ENCODE measurements at regions not wholly inside any gene's neighbourhood (a gene's known extent, or its start where the extent isn't known, plus 50 kb on each side); places are given as distances from the start of the nearest gene placed in this dataset.

DNA sequence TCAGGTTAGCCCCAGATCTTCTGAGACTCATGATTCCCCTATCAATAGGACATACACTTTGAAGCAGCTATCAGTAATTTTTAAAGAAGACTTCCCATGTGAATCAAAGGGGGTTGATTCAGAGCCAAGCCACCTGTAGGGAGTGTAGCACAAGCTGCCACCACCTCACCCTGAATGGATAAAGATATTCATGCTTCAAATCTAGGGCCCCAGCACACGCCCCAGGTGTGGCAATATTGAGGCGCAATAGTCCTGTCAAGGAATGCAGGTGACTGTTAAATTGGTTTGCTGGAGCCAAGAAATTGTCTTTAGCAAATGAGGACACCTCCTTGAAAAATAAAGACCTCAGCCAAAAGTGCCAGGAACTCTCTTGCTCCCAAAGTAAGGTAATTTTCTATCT lies 404.4 kb downstream of the MAFB start:
- Histone ChIP-seq H3K9me3 (no peaks in the 10 kb centered on the region), H3K36me3 (no peaks in the 10 kb centered on the region), H3K27ac (no peak overlapping the region), H3K4me1 (peaks cover 0 to 15% (median 0%) of the 10 kb centered on the region in 9 donors), H3K27me3 (no peaks in the 10 kb centered on the region), H3K4me3 (no peak overlapping the region)
- DNase-seq (no peak), ATAC-seq (no peak)
- TF ChIP-seq, protein P1, sequence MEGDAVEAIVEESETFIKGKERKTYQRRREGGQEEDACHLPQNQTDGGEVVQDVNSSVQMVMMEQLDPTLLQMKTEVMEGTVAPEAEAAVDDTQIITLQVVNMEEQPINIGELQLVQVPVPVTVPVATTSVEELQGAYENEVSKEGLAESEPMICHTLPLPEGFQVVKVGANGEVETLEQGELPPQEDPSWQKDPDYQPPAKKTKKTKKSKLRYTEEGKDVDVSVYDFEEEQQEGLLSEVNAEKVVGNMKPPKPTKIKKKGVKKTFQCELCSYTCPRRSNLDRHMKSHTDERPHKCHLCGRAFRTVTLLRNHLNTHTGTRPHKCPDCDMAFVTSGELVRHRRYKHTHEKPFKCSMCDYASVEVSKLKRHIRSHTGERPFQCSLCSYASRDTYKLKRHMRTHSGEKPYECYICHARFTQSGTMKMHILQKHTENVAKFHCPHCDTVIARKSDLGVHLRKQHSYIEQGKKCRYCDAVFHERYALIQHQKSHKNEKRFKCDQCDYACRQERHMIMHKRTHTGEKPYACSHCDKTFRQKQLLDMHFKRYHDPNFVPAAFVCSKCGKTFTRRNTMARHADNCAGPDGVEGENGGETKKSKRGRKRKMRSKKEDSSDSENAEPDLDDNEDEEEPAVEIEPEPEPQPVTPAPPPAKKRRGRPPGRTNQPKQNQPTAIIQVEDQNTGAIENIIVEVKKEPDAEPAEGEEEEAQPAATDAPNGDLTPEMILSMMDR (IDR thresholded peaks at IDR 0.05): no peak
- intact Hi-C loops (cut with DNase I): no loop called here
- 90 to 98% methylated on average over 2 of the region's 2 CpGs for WGBS, 2 donors

DNA sequence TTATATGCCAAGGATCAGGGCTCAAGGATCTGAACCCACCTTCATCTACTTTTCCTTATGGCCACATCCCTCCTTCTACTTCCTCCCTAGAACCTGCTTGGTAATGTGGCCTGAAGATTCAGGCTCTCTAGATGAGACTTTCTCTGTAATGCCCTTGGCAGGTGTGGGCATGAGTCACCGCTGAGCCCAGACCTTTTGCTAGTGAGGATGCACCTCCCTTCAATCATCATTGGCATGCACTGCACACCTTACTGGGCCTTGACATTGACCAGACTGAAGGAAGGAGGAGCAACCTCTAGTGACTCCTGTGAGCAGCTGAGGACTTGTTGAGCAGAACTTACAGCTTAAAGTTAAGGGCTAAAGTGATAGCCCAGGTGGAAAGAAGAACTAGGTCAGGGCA lies 405.3 kb downstream of the MAFB start:
- WGBS, 2 donors: 98 to 100% methylated on average over 1 of the region's 1 CpG
- Histone ChIP-seq H3K27ac (no peak overlapping the region), H3K4me1 (peaks cover 0 to 22% (median 7%) of the 10 kb centered on the region in 9 donors), H3K4me3 (no peak overlapping the region), H3K27me3 (no peaks in the 10 kb centered on the region), H3K9me3 (no peaks in the 10 kb centered on the region), H3K36me3 (no peaks in the 10 kb centered on the region)
- no peak for ATAC-seq
- no peak for DNase-seq
- TF ChIP-seq, protein P1 (IDR thresholded peaks at IDR 0.05): no peak
- intact Hi-C loops (cut with DNase I): no loop called here

DNA sequence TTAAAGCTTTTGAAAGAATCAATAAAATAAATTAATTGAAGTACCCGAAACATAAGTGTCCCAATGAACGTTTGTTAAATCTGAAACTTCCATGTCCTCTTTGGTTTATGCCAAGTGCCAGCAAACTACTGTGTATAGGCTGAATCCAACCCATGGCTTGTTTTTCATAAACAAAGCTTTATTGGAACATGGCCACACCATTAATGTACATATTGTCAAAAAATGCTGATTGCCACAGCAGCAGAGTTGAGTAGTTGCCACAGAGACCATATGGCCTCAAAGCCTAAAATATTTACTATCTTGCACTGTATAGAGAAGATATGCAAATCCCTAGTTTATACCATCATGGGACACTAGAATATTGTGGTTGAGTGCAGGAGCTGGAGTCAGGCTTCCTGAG lies 406.1 kb downstream of the MAFB start:
- TF ChIP-seq, protein P1 (IDR thresholded peaks at IDR 0.05): no peak
- H3K36me3 ChIP-seq: no peaks in the 10 kb centered on the region
- peaks cover 0 to 26% (median 13%) of the 10 kb centered on the region in 9 donors for H3K4me1 ChIP-seq
- ATAC-seq: no peak
- H3K27me3 ChIP-seq: no peaks in the 10 kb centered on the region
- 89% methylated on average over 2 of the region's 2 CpGs for WGBS, 2 donors
- DNase-seq: no peak
- H3K27ac ChIP-seq: no peak overlapping the region
- intact Hi-C loops (cut with DNase I): no loop called here
- H3K4me3 ChIP-seq: no peak overlapping the region
- H3K9me3 ChIP-seq: no peaks in the 10 kb centered on the region

DNA sequence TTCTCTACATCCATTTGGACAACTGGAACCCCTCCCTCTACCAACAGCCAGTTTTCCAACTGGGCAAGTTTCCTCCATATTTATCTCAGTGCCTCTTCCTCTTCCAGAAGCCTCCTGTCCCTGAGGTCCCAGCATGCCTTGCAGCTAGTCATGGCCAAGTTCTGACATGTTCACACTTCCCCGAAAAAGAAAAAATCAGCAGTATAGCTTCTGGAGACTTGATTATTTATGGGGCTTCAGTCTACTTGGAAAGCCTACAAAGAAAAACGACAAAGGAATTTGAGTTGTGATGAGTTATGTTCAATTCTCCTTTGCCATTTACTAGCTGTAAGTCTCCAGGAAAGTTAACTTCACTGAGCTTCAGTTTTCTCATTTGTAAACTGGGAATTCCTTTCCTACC lies 406.5 kb downstream of the MAFB start:
- no peak for ATAC-seq
- intact Hi-C loops (cut with DNase I): no loop called here
- Histone ChIP-seq H3K27ac (no peak overlapping the region), H3K36me3 (no peaks in the 10 kb centered on the region), H3K9me3 (no peaks in the 10 kb centered on the region), H3K27me3 (no peaks in the 10 kb centered on the region), H3K4me1 (peaks cover 0 to 29% (median 13%) of the 10 kb centered on the region in 9 donors), H3K4me3 (no peak overlapping the region)
- no peak for DNase-seq
- TF ChIP-seq, protein P1 (IDR thresholded peaks at IDR 0.05): no peak
- 68 to 70% methylated on average over 2 of the region's 2 CpGs for WGBS, 2 donors
